ENCODE measurements at regions not wholly inside any gene's neighbourhood (a gene's known extent, or its start where the extent isn't known, plus 50 kb on each side); places are given as distances from the start of the nearest gene placed in this dataset.

DNA sequence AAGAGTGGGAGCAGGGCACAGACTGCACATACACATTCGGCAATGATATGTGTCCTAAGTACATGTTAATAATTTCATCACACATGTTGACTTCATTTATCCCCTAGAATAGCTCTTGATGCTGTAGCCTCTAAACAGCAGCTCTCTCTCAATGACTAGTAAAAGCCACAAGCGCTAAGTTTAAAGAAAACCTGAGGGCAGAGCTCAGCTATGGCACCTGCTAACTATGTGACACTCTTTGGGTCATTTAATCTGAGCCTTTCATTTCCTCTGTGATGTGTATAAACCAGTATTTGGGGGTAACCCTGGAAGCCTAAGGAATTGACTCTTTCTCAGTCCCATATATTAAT, 140.6 kb upstream of the MOCS2 start:
- TF ChIP-seq, protein P1, sequence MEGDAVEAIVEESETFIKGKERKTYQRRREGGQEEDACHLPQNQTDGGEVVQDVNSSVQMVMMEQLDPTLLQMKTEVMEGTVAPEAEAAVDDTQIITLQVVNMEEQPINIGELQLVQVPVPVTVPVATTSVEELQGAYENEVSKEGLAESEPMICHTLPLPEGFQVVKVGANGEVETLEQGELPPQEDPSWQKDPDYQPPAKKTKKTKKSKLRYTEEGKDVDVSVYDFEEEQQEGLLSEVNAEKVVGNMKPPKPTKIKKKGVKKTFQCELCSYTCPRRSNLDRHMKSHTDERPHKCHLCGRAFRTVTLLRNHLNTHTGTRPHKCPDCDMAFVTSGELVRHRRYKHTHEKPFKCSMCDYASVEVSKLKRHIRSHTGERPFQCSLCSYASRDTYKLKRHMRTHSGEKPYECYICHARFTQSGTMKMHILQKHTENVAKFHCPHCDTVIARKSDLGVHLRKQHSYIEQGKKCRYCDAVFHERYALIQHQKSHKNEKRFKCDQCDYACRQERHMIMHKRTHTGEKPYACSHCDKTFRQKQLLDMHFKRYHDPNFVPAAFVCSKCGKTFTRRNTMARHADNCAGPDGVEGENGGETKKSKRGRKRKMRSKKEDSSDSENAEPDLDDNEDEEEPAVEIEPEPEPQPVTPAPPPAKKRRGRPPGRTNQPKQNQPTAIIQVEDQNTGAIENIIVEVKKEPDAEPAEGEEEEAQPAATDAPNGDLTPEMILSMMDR (IDR thresholded peaks at IDR 0.05) = no peak
- no peak for TF ChIP-seq ZFX (IDR thresholded peaks at IDR 0.05; ENCODE audit: borderline replicate concordance)
